Smooth muscle cell (in vitro differentiated cells): ENCODE measurements at regions not wholly inside any gene's neighbourhood (a gene's known extent, or its start where the extent isn't known, plus 50 kb on each side); places are given as distances from the start of the nearest gene placed in this dataset.
A peak's percentile ranks its signal among the peaks of the same experiment; 100 is the strongest.

Experiments used
- DNase-seq: peaks from one replicate; lab custom pipeline; 2025; ENCODE audit not compliant: unreplicated experiment; lab: John Stamatoyannopoulos, UW
- H2AFZ ChIP-seq: fragments of 200-600 bp; sonication (generic); 2 replicates; pipeline ENCODE4 v1.6.0; 2016; ENCODE audit warnings: antibody characterized with exemption, low read depth, mild to moderate bottlenecking
- H3F3A ChIP-seq: fragments of 200-600 bp; sonication (generic); 2 replicates; pipeline ENCODE4 v1.6.0; 2017; ENCODE audit warnings: antibody characterized with exemption, low read depth
- H3K27ac ChIP-seq: fragments of 200-600 bp; sonication (generic); 2 replicates; pipeline ENCODE4 v1.5.1; 2016; ENCODE audit warnings: low read depth, mild to moderate bottlenecking
- H3K27me3 ChIP-seq: fragments of 200-600 bp; sonication (generic); 2 replicates; pipeline ENCODE4 v1.6.1; 2016; ENCODE audit warnings: low read depth, mild to moderate bottlenecking
- H3K36me3 ChIP-seq: fragments of 200-600 bp; sonication (generic); 2 replicates; pipeline ENCODE4 v1.5.1; 2016; ENCODE audit warnings: low read depth
- H3K4me1 ChIP-seq: fragments of 200-600 bp; sonication (generic); 2 replicates; pipeline ENCODE4 v1.5.1; 2016; ENCODE audit warnings: low read depth
- H3K4me2 ChIP-seq: fragments of 200-600 bp; sonication (generic); 2 replicates; pipeline ENCODE4 v1.6.0; 2016; ENCODE audit warnings: mild to moderate bottlenecking
- H3K4me3 ChIP-seq: fragments of 200-600 bp; sonication (generic); 2 replicates; pipeline ENCODE4 v1.5.1; 2016; ENCODE audit warnings: mild to moderate bottlenecking
- H3K79me2 ChIP-seq: fragments of 200-600 bp; sonication (generic); 2 replicates; pipeline ENCODE4 v1.6.0; 2016; ENCODE audit warnings: low read depth, mild to moderate bottlenecking
- H3K9ac ChIP-seq: fragments of 200-600 bp; sonication (generic); 2 replicates; pipeline ENCODE4 v1.6.0; 2016; ENCODE audit warnings: low read depth
- H3K9me3 ChIP-seq: fragments of 200-600 bp; sonication (generic); replicated peaks from 2 replicates; pipeline ENCODE4 v1.5.1; 2016; ENCODE audit warnings: low read depth
- H4K20me1 ChIP-seq: fragments of 200-600 bp; sonication (generic); 2 replicates; pipeline ENCODE4 v1.6.0; 2016; ENCODE audit warnings: low read depth
- WGBS: methylation state at CpG from one replicate; pipeline ENCODE4 v1.1.7; 2016; ENCODE audit warnings: low lambda C conversion rate; 5-methylcytosine and 5-hydroxymethylcytosine counted together
- TF ChIP-seq, protein P1 (sequence below): fragments of 200-600 bp; sonication (generic); IDR thresholded peaks from 2 replicates; pipeline ENCODE4 v1.5.1; 2017; ENCODE audit warnings: borderline replicate concordance, mild to moderate bottlenecking, antibody characterized with exemption; ENCODE audit not compliant: insufficient read depth, poor library complexity, severe bottlenecking

DNA sequence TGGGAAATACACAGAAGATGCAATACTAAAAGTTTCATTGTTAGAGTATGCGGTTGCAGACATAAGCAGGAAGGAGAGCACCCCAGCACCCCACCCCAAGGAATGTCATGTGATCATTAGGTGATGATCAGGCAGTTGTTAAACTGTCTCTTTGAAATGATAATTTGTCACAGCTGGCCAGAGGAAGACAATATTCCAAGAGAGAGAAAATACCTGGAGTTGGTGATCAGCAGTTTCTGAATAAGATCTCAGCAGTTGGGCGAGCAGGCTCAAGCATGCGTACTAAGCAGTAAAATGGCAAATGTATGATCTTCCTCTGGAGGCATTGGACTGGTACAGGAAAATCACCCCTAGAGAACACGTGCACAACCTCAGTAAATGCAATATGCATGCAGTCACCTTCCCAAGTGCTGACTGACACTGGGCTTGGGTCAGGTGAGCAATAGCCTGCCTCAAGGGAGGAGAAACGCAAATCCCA lies 250.1 kb upstream of the MBL2 start:
- DNase-seq = no peak
- TF ChIP-seq, protein P1, sequence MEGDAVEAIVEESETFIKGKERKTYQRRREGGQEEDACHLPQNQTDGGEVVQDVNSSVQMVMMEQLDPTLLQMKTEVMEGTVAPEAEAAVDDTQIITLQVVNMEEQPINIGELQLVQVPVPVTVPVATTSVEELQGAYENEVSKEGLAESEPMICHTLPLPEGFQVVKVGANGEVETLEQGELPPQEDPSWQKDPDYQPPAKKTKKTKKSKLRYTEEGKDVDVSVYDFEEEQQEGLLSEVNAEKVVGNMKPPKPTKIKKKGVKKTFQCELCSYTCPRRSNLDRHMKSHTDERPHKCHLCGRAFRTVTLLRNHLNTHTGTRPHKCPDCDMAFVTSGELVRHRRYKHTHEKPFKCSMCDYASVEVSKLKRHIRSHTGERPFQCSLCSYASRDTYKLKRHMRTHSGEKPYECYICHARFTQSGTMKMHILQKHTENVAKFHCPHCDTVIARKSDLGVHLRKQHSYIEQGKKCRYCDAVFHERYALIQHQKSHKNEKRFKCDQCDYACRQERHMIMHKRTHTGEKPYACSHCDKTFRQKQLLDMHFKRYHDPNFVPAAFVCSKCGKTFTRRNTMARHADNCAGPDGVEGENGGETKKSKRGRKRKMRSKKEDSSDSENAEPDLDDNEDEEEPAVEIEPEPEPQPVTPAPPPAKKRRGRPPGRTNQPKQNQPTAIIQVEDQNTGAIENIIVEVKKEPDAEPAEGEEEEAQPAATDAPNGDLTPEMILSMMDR = no peak
- WGBS = 57% methylated on average over 5 of the region's 5 CpGs
- H3K9ac ChIP-seq = no peak overlapping the region
- H3K4me2 ChIP-seq = no peak overlapping the region
- no peak overlapping the region for H3K27ac ChIP-seq
- H3K36me3 ChIP-seq = no peaks in the 10 kb centered on the region
- H3K27me3 ChIP-seq = no peaks in the 10 kb centered on the region
- H2AFZ ChIP-seq = no peak overlapping the region
- H4K20me1 ChIP-seq = no peaks in the 10 kb centered on the region
- no peaks in the 10 kb centered on the region for H3K79me2 ChIP-seq
- no peaks in the 10 kb centered on the region for H3F3A ChIP-seq
- no peaks in the 10 kb centered on the region for H3K4me1 ChIP-seq
- H3K4me3 ChIP-seq = no peak overlapping the region
- no peaks in the 10 kb centered on the region for H3K9me3 ChIP-seq

DNA sequence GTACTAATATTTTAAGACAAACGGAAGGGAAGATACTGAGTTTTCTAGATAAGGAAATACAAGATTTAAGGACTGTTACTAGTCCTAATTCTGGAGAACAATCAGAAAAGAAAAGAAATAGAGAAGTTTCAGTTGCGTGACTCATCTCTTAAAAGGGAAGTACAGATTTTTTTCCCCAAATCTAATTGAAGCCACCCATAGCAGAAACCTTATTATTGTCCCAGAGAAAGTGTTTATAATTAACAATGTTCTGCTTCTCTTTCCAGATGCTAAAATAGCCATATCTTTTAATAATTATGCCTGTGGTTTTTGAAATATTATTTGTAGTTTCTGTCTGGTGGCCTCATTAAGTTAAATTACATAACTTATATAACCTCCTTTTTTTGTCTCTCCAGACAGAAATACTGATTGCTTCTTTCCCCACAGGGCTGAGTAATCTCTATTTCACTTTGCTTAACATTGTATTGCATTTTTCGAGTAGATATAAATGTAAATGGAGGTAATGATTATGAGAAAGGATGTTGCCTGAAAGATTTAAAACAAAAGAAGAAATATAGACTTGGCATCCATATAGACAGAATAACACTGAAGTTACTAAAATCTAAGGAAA lies 240.7 kb upstream of the MBL2 start:
- TF ChIP-seq, protein P1 = no peak
- H3K4me1 ChIP-seq = no peaks in the 10 kb centered on the region
- no peaks in the 10 kb centered on the region for H3K36me3 ChIP-seq
- H2AFZ ChIP-seq = peak overlapping the region; percentile 35
- no peaks in the 10 kb centered on the region for H3K9me3 ChIP-seq
- H3K4me2 ChIP-seq = no peak overlapping the region
- no peak for DNase-seq
- H3K27me3 ChIP-seq = no peaks in the 10 kb centered on the region
- peaks cover 3% of the 10 kb centered on the region for H3F3A ChIP-seq
- WGBS = 80% methylated on average over 3 of the region's 3 CpGs
- H3K27ac ChIP-seq = peak overlapping the region; percentile 31
- no peaks in the 10 kb centered on the region for H3K79me2 ChIP-seq
- H3K4me3 ChIP-seq = no peak overlapping the region
- no peaks in the 10 kb centered on the region for H4K20me1 ChIP-seq
- H3K9ac ChIP-seq = no peak overlapping the region

DNA sequence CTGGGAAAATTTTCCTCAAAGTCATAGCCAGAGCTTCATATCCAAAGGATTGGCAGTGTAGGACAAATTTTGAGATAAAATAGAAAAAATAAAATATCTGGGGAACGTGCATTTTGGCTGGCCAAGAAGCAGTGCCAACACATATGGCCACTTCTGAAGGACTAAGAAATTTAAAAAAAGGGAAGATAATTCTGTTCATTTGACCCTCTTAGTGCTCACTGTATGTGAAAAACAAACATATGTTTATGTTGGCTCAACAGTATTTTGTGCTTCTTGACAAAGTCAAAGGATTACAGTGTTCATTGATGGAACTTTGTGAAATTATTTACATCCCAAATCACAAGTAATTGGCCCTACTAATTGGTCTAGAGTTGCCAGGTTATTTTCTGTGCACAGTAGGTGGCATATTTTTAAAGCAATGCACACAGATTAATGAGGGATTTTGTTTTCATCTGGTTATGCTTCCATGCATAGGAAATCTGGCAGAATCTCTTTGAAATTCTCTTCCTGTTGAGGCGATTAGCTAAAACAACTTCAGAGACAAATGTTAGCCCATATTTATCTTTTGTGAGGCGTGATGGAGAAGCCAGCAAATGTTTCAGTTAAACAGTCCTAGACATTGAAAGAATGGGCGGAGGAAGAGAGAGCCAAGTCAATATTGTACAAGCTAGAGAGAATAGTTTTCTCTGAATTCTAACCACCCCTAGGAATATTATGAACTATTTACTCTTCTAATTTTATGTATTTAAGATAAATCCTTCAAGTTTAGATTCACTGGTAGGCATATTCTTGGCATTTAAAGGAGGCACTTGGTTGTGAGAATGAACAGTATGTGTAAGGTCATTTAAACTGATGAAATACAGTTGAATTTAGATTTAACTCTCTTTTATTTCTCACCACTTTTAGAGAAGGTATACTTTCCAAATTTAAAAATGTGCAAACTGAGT lies 237.7 kb upstream of the MBL2 start:
- H3K27me3 ChIP-seq = no peaks in the 10 kb centered on the region
- no peaks in the 10 kb centered on the region for H3K9me3 ChIP-seq
- no peaks in the 10 kb centered on the region for H4K20me1 ChIP-seq
- H3K4me1 ChIP-seq = no peaks in the 10 kb centered on the region
- H2AFZ ChIP-seq = peak overlapping the region; percentile 56
- no peaks in the 10 kb centered on the region for H3K79me2 ChIP-seq
- no peaks in the 10 kb centered on the region for H3K36me3 ChIP-seq
- TF ChIP-seq, protein P1 = no peak
- 52% methylated on average over 4 of the region's 4 CpGs for WGBS
- no peak for DNase-seq
- no peak overlapping the region for H3K4me2 ChIP-seq
- no peak overlapping the region for H3K9ac ChIP-seq
- H3K4me3 ChIP-seq = no peak overlapping the region
- H3F3A ChIP-seq = peaks cover 3% of the 10 kb centered on the region
- no peak overlapping the region for H3K27ac ChIP-seq
